ENCODE measurements at regions not wholly inside any gene's neighbourhood (a gene's known extent, or its start where the extent isn't known, plus 50 kb on each side); places are given as distances from the start of the nearest gene placed in this dataset.

DNA sequence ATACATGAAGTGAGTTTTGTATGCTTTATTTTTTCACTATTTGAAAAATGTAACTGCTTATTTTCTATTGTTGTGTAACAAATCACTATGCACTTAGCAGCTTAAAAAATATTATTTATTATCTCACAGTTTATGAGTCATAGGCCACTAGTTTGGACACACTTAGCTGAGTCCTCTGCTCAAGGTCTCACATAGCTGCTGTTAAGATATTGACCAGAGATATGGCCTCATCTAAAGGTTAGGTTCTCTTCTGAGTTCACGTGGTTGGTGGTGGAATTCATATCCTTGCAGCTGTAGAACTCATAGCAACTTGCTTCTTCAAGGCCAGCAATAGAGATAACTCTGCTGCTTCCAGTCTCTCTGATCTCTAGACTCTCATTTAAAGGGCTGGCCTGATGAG is 534.4 kb downstream of the SPRY1 start:
- intact Hi-C loops (cut with DNase I), result no loop called here
- Histone ChIP-seq H3K27ac (peak overlapping the region in 1 of 4 donors; percentile 11), H3K27me3 (no peaks in the 10 kb centered on the region), H3K4me3 (no peak overlapping the region), H3K4me1 (no peaks in the 10 kb centered on the region), H3K36me3 (no peaks in the 10 kb centered on the region), H3K9me3 (no peaks in the 10 kb centered on the region)
- no peak for DNase-seq
- 92 to 100% methylated on average over 1 of the region's 1 CpG for WGBS, 2 donors
- TF ChIP-seq POLR2A (IDR thresholded peaks at IDR 0.05), result no peak
- TF ChIP-seq, protein P1, sequence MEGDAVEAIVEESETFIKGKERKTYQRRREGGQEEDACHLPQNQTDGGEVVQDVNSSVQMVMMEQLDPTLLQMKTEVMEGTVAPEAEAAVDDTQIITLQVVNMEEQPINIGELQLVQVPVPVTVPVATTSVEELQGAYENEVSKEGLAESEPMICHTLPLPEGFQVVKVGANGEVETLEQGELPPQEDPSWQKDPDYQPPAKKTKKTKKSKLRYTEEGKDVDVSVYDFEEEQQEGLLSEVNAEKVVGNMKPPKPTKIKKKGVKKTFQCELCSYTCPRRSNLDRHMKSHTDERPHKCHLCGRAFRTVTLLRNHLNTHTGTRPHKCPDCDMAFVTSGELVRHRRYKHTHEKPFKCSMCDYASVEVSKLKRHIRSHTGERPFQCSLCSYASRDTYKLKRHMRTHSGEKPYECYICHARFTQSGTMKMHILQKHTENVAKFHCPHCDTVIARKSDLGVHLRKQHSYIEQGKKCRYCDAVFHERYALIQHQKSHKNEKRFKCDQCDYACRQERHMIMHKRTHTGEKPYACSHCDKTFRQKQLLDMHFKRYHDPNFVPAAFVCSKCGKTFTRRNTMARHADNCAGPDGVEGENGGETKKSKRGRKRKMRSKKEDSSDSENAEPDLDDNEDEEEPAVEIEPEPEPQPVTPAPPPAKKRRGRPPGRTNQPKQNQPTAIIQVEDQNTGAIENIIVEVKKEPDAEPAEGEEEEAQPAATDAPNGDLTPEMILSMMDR (IDR thresholded peaks at IDR 0.05), result no peak

DNA sequence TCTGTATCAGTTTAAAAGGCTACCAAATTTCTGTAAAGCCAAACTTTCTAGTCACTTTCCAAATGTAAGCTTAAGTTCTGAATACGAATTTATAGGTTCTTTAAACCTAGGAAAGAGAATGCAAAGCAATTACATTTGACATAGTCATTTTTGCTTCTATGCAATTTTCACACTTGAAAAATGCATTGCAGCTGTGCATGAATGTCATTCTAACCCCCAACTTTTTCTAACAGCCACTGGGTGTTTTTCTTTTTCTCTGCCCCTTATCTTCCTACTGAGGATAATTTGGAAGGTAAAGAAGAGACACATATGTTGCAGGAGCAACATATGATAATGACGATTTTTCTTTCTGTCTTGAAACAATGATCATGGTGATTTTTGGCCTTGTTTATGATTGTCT is 537.5 kb downstream of the SPRY1 start:
- Histone ChIP-seq H3K4me3 (no peak overlapping the region), H3K4me1 (peaks cover 0 to 14% (median 0%) of the 10 kb centered on the region in 3 donors), H3K27me3 (no peaks in the 10 kb centered on the region), H3K27ac (no peak overlapping the region), H3K36me3 (no peaks in the 10 kb centered on the region), H3K9me3 (no peaks in the 10 kb centered on the region)
- no peak for TF ChIP-seq POLR2A (IDR thresholded peaks at IDR 0.05)
- TF ChIP-seq, protein P1 (IDR thresholded peaks at IDR 0.05), result no peak
- no peak for DNase-seq
- intact Hi-C loops (cut with DNase I), result no loop called here
- 79 to 90% methylated on average over 2 of the region's 2 CpGs for WGBS, 2 donors

DNA sequence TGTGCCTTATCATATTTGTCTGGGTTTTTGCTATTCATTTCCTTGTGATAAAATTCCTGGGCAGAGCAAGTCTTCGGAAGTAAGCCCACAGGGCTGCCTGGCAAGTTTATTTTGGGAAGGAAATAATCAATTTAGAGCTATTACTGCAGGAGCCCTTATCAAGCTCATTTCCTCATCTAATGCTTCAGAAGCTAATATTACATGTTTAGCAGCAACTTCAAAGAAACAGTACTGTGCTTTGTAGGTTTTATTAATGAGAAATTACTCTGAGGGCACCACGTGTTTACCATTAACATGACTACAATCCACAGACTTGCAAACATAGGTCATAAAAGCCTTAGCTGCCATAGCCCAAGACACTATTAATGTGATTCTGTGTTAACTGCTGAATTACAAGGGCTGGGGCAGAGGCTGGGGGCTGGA is 540.0 kb downstream of the SPRY1 start:
- DNase-seq, result no peak
- no peak overlapping the region for H3K27ac ChIP-seq

DNA sequence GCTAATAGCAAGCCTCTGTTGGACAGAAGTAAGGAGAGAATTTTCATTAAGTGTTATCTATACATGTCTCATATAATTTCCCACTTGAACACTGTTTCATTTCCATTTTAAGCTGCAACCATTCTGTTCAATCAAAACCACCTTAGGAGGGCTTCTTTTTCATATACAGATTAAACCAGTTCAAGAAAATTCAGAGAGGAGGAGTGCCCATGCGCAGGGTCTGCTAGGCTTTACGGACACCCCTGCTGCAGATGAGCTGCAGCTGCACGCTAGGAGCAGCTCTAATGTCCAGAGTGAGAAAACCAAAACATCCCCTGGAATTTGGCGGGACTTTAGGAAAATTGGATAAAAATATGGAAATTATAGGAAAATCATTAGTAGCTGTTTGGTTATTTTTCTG is 541.0 kb downstream of the SPRY1 start:
- Histone ChIP-seq H3K27me3 (no peaks in the 10 kb centered on the region), H3K9me3 (no peaks in the 10 kb centered on the region), H3K4me1 (peaks cover 0 to 14% (median 0%) of the 10 kb centered on the region in 3 donors), H3K36me3 (no peaks in the 10 kb centered on the region), H3K4me3 (no peak overlapping the region), H3K27ac (no peak overlapping the region)
- no peak for DNase-seq
- intact Hi-C loops (cut with DNase I), result no loop called here
- TF ChIP-seq, protein P1 (IDR thresholded peaks at IDR 0.05), result no peak
- TF ChIP-seq POLR2A (IDR thresholded peaks at IDR 0.05), result no peak
- WGBS, 2 donors, result 65 to 72% methylated on average over 4 of the region's 4 CpGs

More for the DNA sequence above, 540.0 kb downstream of the SPRY1 start:
- 38 to 48% methylated on average over 2 of the region's 2 CpGs for WGBS, 2 donors
- intact Hi-C loops (cut with DNase I), result no loop called here
- Histone ChIP-seq H3K4me3 (no peak overlapping the region), H3K4me1 (peaks cover 0 to 14% (median 0%) of the 10 kb centered on the region in 3 donors), H3K27me3 (no peaks in the 10 kb centered on the region), H3K36me3 (no peaks in the 10 kb centered on the region), H3K9me3 (no peaks in the 10 kb centered on the region)
- TF ChIP-seq, protein P1 (IDR thresholded peaks at IDR 0.05), result no peak
- TF ChIP-seq POLR2A (IDR thresholded peaks at IDR 0.05), result no peak

DNA sequence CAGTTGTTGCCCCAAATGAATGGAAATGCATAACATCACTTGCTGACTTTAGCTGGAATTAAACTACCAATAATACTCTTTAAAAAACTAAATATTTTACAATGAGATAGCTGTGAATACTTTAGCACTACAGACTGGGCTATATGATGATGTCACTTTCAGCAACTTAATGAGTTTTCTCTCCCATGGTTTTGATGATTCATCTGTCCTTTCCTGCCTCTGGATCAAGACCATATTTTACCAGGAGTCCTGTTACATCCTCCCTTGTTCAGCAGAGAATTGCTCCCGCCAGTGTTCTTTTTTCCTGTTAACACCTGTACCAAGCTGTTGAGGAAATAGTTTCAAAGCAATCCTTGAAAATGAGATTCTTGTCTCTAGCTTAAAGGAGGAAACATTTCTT is 543.0 kb downstream of the SPRY1 start:
- Histone ChIP-seq H3K36me3 (no peaks in the 10 kb centered on the region), H3K27me3 (no peaks in the 10 kb centered on the region), H3K27ac (no peak overlapping the region), H3K9me3 (no peaks in the 10 kb centered on the region), H3K4me3 (no peak overlapping the region), H3K4me1 (peaks cover 0 to 14% (median 0%) of the 10 kb centered on the region in 3 donors)
- DNase-seq, result no peak
- no peak for TF ChIP-seq POLR2A (IDR thresholded peaks at IDR 0.05)
- TF ChIP-seq, protein P1 (IDR thresholded peaks at IDR 0.05), result no peak
- intact Hi-C loops (cut with DNase I), result no loop called here
- 58 to 60% methylated on average over 1 of the region's 1 CpG for WGBS, 2 donors

Measured in esophagus squamous epithelium (tissue), 5 donors.